ENCODE measurements at regions not wholly inside any gene's neighbourhood (a gene's known extent, or its start where the extent isn't known, plus 50 kb on each side); places are given as distances from the start of the nearest gene placed in this dataset.

DNA sequence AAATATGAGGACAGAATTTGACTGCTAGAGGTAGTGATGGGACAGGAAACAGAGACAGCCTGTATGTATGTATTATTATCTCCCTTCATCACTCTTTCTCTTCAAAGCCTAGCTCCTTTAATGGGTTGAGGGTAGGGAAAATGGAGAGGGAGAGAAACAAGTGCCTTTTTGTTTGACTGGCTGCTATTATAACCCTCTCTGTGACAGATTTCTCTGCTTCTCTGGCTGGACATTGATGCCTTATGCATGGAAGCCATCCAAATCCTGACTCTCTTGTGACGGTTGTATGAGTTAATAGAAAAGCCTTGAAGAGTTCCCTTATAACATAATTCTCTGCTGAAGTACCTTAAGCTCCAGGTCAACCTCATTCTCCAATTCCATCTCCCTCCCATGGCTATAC, 118.5 kb upstream of the COL5A2 start:
- Histone ChIP-seq H3K9me3 (ENCODE audit: control insufficient read depth in 1 of 2, low read length in 2 of 2) (no peaks in the 10 kb centered on the region), H3K4me3 (ENCODE audit: low read depth in 1 of 2, low read length in 2 of 2) (no peak overlapping the region), H3K27me3 (ENCODE audit: low read depth, low read length) (no peaks in the 10 kb centered on the region), H3K27ac (ENCODE audit: low read length) (no peak overlapping the region), H3K4me1 (ENCODE audit: control insufficient read depth in 1 of 2, insufficient read depth in 2 of 2, low read length in 2 of 2) (no peaks in the 10 kb centered on the region), H3K36me3 (ENCODE audit: control insufficient read depth in 1 of 2, insufficient read depth in 2 of 2, low read length in 2 of 2) (no peaks in the 10 kb centered on the region)

DNA sequence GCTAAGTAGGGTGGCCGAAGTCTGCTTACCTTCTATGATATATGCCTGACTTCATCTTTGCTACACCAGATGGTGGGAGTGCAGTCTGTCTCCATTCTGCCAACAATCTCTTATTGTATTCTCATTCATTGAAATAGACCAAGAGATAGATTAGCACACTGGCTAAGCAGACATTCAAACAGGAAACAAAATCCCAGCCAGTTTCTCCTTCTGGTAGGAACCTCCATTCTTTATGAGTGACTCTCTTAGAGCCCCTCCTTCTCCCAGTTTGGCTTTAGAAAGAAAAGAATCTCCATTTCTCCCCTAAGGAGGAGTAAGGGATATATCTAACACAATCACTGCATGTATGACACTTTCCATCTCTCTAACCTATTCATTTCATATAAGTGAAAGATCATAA, 118.9 kb upstream of the COL5A2 start:
- no peaks in the 10 kb centered on the region for H3K4me1 ChIP-seq (ENCODE audit: control insufficient read depth in 1 of 2, insufficient read depth in 2 of 2, low read length in 2 of 2)
- H3K4me3 ChIP-seq (ENCODE audit: low read depth in 1 of 2, low read length in 2 of 2), result no peak overlapping the region
- no peaks in the 10 kb centered on the region for H3K9me3 ChIP-seq (ENCODE audit: control insufficient read depth in 1 of 2, low read length in 2 of 2)
- no peaks in the 10 kb centered on the region for H3K36me3 ChIP-seq (ENCODE audit: control insufficient read depth in 1 of 2, insufficient read depth in 2 of 2, low read length in 2 of 2)
- H3K27me3 ChIP-seq (ENCODE audit: low read depth, low read length), result no peaks in the 10 kb centered on the region
- no peak overlapping the region for H3K27ac ChIP-seq (ENCODE audit: low read length)

DNA sequence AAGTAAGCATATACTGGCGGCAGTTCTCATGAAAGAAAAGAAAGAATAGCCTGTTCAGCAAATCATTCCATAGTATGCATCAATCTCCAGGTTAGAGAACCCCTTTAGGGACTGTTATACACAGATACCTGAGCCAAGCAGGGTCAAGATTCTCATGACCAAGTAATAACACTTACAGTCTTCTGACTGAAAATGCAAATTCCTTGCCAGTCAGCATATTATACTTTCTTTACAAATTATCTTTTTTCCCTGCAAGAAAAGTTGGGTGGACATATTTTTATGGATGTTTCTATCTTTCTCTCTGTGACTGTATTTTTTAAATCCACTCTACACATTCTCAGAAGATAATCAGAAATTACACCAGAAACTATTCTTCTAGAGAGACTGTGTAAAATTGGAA, 120.4 kb upstream of the COL5A2 start:
- Histone ChIP-seq H3K27ac (ENCODE audit: low read length) (no peak overlapping the region), H3K4me3 (ENCODE audit: low read depth in 1 of 2, low read length in 2 of 2) (no peak overlapping the region), H3K4me1 (ENCODE audit: control insufficient read depth in 1 of 2, insufficient read depth in 2 of 2, low read length in 2 of 2) (no peaks in the 10 kb centered on the region), H3K27me3 (ENCODE audit: low read depth, low read length) (no peaks in the 10 kb centered on the region), H3K36me3 (ENCODE audit: control insufficient read depth in 1 of 2, insufficient read depth in 2 of 2, low read length in 2 of 2) (no peaks in the 10 kb centered on the region), H3K9me3 (ENCODE audit: control insufficient read depth in 1 of 2, low read length in 2 of 2) (no peaks in the 10 kb centered on the region)

DNA sequence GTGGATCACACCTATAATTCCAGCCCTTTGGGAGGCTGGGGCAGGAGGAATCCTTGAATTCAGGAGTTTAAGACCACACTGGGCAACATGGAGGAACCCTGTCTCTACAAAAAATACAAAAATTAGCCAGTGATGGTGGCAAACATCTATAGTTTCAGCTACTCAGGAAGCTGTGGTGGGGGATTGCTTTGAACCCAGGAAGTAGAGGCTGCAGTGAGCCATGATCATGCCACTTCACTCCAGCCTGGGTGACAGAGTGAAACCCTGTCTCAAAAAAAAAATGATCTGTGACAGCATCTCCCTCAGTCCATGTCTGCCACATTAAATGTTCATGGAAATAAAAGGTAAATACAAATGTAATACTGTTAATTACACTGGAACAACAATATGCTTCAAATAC, 121.4 kb upstream of the COL5A2 start:
- no peak overlapping the region for H3K4me3 ChIP-seq (ENCODE audit: low read depth in 1 of 2, low read length in 2 of 2)
- no peak overlapping the region for H3K27ac ChIP-seq (ENCODE audit: low read length)
- H3K27me3 ChIP-seq (ENCODE audit: low read depth, low read length), result no peaks in the 10 kb centered on the region
- no peaks in the 10 kb centered on the region for H3K4me1 ChIP-seq (ENCODE audit: control insufficient read depth in 1 of 2, insufficient read depth in 2 of 2, low read length in 2 of 2)
- H3K9me3 ChIP-seq (ENCODE audit: control insufficient read depth in 1 of 2, low read length in 2 of 2), result no peaks in the 10 kb centered on the region
- H3K36me3 ChIP-seq (ENCODE audit: control insufficient read depth in 1 of 2, insufficient read depth in 2 of 2, low read length in 2 of 2), result no peaks in the 10 kb centered on the region

DNA sequence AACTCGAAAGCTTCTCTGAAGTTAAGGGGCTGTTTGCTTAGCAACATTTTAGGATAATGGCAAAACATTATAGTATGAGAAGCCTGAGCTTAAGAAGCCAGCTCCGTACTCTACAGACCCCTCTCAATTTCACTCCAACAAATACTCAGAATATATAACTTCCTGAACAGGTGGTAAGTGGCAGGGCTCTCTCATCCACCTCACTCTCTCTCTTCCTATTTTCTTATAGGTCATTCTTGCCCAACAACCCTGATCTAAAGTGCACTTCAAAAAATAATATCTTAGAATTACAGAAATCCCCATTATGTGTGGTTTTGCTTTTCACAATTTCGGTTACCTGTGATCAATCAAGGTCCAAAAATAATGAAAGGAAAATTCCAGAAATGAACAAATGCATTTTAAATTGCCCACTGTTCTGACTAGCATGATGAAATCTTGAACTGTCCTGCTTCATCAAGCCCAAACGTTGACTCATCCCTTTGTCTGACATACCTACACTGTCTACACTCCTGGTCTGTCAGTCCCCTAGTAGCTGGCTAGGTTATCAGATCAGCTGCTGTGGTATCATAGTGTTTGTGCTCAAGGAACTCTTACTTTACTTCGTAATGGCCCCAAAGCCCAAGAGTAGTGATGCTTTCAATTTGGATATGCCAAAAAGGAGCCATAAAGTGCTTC, 122.8 kb upstream of the COL5A2 start:
- Histone ChIP-seq H3K27ac (ENCODE audit: low read length) (no peak overlapping the region), H3K9me3 (ENCODE audit: control insufficient read depth in 1 of 2, low read length in 2 of 2) (no peaks in the 10 kb centered on the region), H3K27me3 (ENCODE audit: low read depth, low read length) (no peaks in the 10 kb centered on the region), H3K36me3 (ENCODE audit: control insufficient read depth in 1 of 2, insufficient read depth in 2 of 2, low read length in 2 of 2) (no peaks in the 10 kb centered on the region), H3K4me1 (ENCODE audit: control insufficient read depth in 1 of 2, insufficient read depth in 2 of 2, low read length in 2 of 2) (no peaks in the 10 kb centered on the region), H3K4me3 (ENCODE audit: low read depth in 1 of 2, low read length in 2 of 2) (no peak overlapping the region)

DNA sequence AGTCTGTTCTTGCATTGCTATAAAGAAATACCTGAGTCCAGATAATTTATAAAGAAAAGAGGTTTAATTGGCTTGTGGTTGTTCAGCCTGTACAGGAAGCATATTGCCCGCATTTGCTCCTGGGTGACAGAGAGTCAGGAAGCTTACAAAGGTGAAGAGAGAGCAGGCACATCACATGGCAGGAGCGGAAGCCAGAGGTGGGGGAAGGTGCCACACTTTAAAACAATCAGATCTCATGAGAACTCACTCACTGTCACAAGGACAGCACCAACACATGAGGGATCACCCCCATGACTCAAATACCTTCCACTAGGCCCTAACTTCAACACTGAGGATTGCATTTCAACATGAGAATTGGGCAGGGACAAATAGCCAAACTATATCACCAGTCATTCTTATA, 124.8 kb upstream of the COL5A2 start:
- Histone ChIP-seq H3K36me3 (ENCODE audit: control insufficient read depth in 1 of 2, insufficient read depth in 2 of 2, low read length in 2 of 2) (no peaks in the 10 kb centered on the region), H3K27ac (ENCODE audit: low read length) (no peak overlapping the region), H3K4me1 (ENCODE audit: control insufficient read depth in 1 of 2, insufficient read depth in 2 of 2, low read length in 2 of 2) (no peaks in the 10 kb centered on the region), H3K27me3 (ENCODE audit: low read depth, low read length) (no peaks in the 10 kb centered on the region), H3K4me3 (ENCODE audit: low read depth in 1 of 2, low read length in 2 of 2) (no peak overlapping the region), H3K9me3 (ENCODE audit: control insufficient read depth in 1 of 2, low read length in 2 of 2) (no peaks in the 10 kb centered on the region)

DNA sequence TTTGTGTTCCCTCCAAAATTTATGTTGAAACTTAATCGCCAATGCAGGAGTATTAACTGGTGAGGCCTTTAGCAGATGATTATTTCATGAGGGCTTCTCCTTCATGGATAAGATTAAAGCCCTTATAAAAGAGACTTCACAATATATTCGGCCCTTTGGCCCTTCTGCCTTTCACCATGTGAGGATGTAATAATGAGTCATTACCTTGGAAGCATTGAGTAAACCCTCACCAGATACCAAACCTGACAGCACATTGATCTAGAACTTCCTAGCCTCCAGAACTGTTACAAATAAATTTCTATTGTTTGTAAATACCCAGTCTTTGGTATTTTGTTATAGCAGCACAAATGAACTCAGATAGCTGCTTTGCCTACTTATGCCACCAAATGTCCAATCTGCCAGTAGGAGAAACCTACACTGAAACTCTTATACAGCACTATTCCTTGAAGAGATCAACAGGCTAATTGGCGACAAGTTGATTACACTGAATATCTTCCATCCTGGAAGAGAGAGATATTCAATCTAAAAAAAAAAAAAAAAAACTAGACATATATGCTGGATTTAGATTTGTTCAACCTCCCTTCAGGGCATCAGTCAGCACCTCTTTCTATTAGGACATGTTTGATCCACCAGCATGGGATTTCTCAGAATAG, 125.9 kb upstream of the COL5A2 start:
- Histone ChIP-seq H3K36me3 (ENCODE audit: control insufficient read depth in 1 of 2, insufficient read depth in 2 of 2, low read length in 2 of 2) (no peaks in the 10 kb centered on the region), H3K27me3 (ENCODE audit: low read depth, low read length) (no peaks in the 10 kb centered on the region), H3K4me1 (ENCODE audit: control insufficient read depth in 1 of 2, insufficient read depth in 2 of 2, low read length in 2 of 2) (no peaks in the 10 kb centered on the region), H3K4me3 (ENCODE audit: low read depth in 1 of 2, low read length in 2 of 2) (no peak overlapping the region), H3K9me3 (ENCODE audit: control insufficient read depth in 1 of 2, low read length in 2 of 2) (no peaks in the 10 kb centered on the region), H3K27ac (ENCODE audit: low read length) (no peak overlapping the region)

DNA sequence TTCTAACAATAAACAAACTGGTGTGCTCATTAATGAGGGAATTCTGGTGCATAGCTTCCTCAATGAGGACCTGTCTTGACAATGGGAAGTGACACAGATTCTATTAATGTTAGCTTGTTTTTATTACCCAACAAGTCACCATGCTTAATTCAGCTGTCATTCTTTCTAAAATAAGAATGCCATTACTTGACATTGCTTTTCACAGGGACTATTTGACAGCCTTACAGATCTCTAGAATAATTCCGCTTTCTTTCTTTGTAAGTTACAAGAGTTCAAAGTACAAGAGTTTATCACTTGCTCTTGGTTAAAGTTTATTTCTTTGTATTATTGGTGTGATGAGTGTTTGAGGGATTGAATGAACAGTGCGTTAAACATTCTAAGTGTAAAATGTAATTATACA, 127.0 kb upstream of the COL5A2 start:
- H3K4me1 ChIP-seq (ENCODE audit: control insufficient read depth in 1 of 2, insufficient read depth in 2 of 2, low read length in 2 of 2), result no peaks in the 10 kb centered on the region
- no peaks in the 10 kb centered on the region for H3K9me3 ChIP-seq (ENCODE audit: control insufficient read depth in 1 of 2, low read length in 2 of 2)
- H3K4me3 ChIP-seq (ENCODE audit: low read depth in 1 of 2, low read length in 2 of 2), result no peak overlapping the region
- no peaks in the 10 kb centered on the region for H3K27me3 ChIP-seq (ENCODE audit: low read depth, low read length)
- H3K36me3 ChIP-seq (ENCODE audit: control insufficient read depth in 1 of 2, insufficient read depth in 2 of 2, low read length in 2 of 2), result no peaks in the 10 kb centered on the region
- no peak overlapping the region for H3K27ac ChIP-seq (ENCODE audit: low read length)

DNA sequence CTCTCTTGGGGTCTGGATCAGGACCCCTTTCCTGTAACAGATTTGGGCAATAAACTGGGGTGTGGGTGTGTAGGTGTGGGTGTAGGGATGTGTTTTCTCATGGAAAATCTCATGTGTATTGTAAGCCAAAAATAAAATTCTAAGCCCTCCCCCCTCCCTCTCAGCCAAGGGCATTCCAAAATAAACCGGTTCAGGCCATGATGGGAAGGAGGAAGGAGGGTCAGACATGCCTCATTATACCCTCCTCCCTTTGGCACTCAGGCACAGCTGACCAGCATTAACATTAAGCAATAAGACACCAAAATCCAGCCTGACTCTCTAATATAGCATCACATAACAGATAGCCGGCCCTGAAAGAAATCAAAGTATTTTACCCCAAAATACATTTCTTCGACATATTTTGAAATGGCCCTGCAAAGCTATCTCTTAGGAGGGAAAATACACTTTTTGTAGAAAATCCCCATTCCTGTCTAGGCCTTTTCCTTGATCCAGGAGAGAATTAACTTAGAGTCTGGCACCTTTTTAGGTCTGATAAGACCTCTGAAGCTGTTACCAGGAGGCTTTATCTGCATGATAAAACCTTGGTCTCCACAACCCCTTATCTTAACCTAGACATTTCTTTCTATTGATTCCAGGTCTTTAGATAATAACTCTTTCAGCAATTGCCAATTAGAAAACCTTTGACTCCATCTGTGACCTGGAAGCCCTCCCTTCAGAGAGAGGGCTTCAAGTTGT, 128.7 kb upstream of the COL5A2 start:
- Histone ChIP-seq H3K4me1 (ENCODE audit: control insufficient read depth in 1 of 2, insufficient read depth in 2 of 2, low read length in 2 of 2) (no peaks in the 10 kb centered on the region), H3K9me3 (ENCODE audit: control insufficient read depth in 1 of 2, low read length in 2 of 2) (no peaks in the 10 kb centered on the region), H3K36me3 (ENCODE audit: control insufficient read depth in 1 of 2, insufficient read depth in 2 of 2, low read length in 2 of 2) (no peaks in the 10 kb centered on the region), H3K4me3 (ENCODE audit: low read depth in 1 of 2, low read length in 2 of 2) (no peak overlapping the region), H3K27me3 (ENCODE audit: low read depth, low read length) (no peaks in the 10 kb centered on the region), H3K27ac (ENCODE audit: low read length) (no peak overlapping the region)

DNA sequence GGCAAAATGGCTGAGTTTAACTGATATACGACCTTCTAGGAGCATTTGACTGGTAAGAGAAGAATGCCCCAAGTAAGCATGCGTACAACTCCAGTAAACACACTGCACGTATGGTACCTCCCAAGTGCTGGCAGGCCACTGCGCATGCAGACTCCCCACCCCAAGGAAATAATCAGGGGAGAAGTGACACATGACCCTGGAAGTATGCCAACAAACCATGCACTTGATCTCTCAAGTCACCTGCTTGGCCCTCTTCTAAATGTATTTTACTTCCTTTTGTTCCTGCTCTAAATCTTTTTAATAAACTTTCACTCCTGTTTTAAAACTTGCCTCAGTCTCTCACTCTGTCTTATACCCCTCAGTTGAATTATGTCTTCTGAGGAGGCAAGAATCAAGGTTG, 129.8 kb upstream of the COL5A2 start:
- no peaks in the 10 kb centered on the region for H3K36me3 ChIP-seq (ENCODE audit: control insufficient read depth in 1 of 2, insufficient read depth in 2 of 2, low read length in 2 of 2)
- no peaks in the 10 kb centered on the region for H3K4me1 ChIP-seq (ENCODE audit: control insufficient read depth in 1 of 2, insufficient read depth in 2 of 2, low read length in 2 of 2)
- no peaks in the 10 kb centered on the region for H3K9me3 ChIP-seq (ENCODE audit: control insufficient read depth in 1 of 2, low read length in 2 of 2)
- no peaks in the 10 kb centered on the region for H3K27me3 ChIP-seq (ENCODE audit: low read depth, low read length)
- H3K27ac ChIP-seq (ENCODE audit: low read length), result no peak overlapping the region
- H3K4me3 ChIP-seq (ENCODE audit: low read depth in 1 of 2, low read length in 2 of 2), result no peak overlapping the region

DNA sequence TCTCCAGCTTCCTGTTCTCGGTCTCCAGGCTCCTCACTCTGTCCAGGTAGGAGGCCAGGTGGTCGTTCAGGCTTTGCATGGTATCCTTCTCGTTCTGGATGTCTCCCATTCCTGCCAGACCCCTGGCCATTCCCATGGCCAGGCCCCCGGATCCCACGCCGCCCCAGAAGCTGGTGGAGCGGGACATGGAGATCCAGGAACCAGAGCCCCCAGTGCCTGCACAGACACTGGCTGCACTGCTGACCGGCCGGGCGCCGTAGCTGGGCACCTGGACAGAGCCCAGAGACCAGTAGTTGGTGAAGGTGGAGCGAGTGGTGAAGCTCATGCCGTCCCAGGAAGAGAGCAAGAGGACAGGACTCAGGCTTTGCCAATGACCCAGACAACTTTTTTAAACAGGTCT, 129.1 kb upstream of the WDR75 start:
- Histone ChIP-seq H3K36me3 (ENCODE audit: control insufficient read depth in 1 of 2, insufficient read depth in 2 of 2, low read length in 2 of 2) (no peaks in the 10 kb centered on the region), H3K27me3 (ENCODE audit: low read depth, low read length) (no peaks in the 10 kb centered on the region), H3K9me3 (ENCODE audit: control insufficient read depth in 1 of 2, low read length in 2 of 2) (no peaks in the 10 kb centered on the region), H3K4me3 (ENCODE audit: low read depth in 1 of 2, low read length in 2 of 2) (no peak overlapping the region), H3K4me1 (ENCODE audit: control insufficient read depth in 1 of 2, insufficient read depth in 2 of 2, low read length in 2 of 2) (no peaks in the 10 kb centered on the region), H3K27ac (ENCODE audit: low read length) (no peak overlapping the region)
